ENCODE measurements at regions not wholly inside any gene's neighbourhood (a gene's known extent, or its start where the extent isn't known, plus 50 kb on each side); places are given as distances from the start of the nearest gene placed in this dataset.

GRCh38 chr5:110916381-110917049 lies 155.0 kb upstream of the TSLP start:
- no peak for TF ChIP-seq ZNF8 (CRISPR knock-in tag; IDR thresholded peaks at IDR 0.05)
- TF ChIP-seq PATZ1 (CRISPR knock-in tag; IDR thresholded peaks at IDR 0.05; ENCODE audit: borderline replicate concordance) = no peak
- no peak for TF ChIP-seq ZC3H10 (CRISPR knock-in tag; IDR thresholded peaks at IDR 0.05)
- TF ChIP-seq ZFP3 (CRISPR knock-in tag; IDR thresholded peaks at IDR 0.05) = no peak
- TF ChIP-seq TSHZ2 (CRISPR knock-in tag; IDR thresholded peaks at IDR 0.05) = no peak
- no peak for TF ChIP-seq BACH2 (CRISPR knock-in tag; IDR thresholded peaks at IDR 0.05; ENCODE audit: borderline replicate concordance)
- no peak for TF ChIP-seq ZFP30 (CRISPR knock-in tag; IDR thresholded peaks at IDR 0.05)
- TF ChIP-seq PPARA (CRISPR knock-in tag; IDR thresholded peaks at IDR 0.05; ENCODE audit: borderline replicate concordance) = no peak
- TF ChIP-seq SNAI2 (CRISPR knock-in tag; IDR thresholded peaks at IDR 0.05) = no peak
- TF ChIP-seq RARB (CRISPR knock-in tag; IDR thresholded peaks at IDR 0.05) = no peak
- TF ChIP-seq OSR1 (CRISPR knock-in tag; IDR thresholded peaks at IDR 0.05) = no peak

All from SK-N-SH treated with all-trans-retinoic acid at 6 μM for 48 hours (cell line).